Endothelial cell of umbilical vein (primary cell): ENCODE measurements at regions not wholly inside any gene's neighbourhood (a gene's known extent, or its start where the extent isn't known, plus 50 kb on each side); places are given as distances from the start of the nearest gene placed in this dataset.

Source experiments
- BruUV-seq: library from RNA; stranded (reverse); fragments of 400-500 nt; replicated peaks from 2 replicates; lab custom pipeline; 2021; lab: Mats Ljungman, UMichigan
- CTCF ChIA-PET: fragments of 300-600, 350-600 bp; sonication (Branson Sonifier 250); formaldehyde crosslinking; loops from one replicate; lab custom pipeline; 2021; ENCODE audit warnings: antibody characterized with exemption, inconsistent platforms; lab: Charles Lee
- POLR2A ChIA-PET: fragments of 300-600, 350-600 bp; sonication (Branson Sonifier 250); formaldehyde crosslinking; loops from one replicate; lab custom pipeline; 2021; ENCODE audit warnings: antibody characterized with exemption, inconsistent platforms; lab: Charles Lee
- DNase-seq: peaks from one replicate; pipeline ENCODE4 v3.0.0-alpha.2; 2011; ENCODE audit warnings: low read depth, low spot score
- FAIRE-seq: peaks from 2 replicates; lab custom pipeline; 2011; peaks lifted over from hg19 to GRCh38; lab: Jason Lieb, UNC
- H2AFZ ChIP-seq: 2 replicates; pipeline ENCODE4 v1.6.0; 2012; ENCODE audit warnings: low read depth, low read length, control low read depth, inconsistent platforms
- H3K27ac ChIP-seq: 2 replicates; pipeline ENCODE4 v1.5.1; 2011; ENCODE audit warnings: low read depth, mild to moderate bottlenecking, control low read depth, low read length, moderate library complexity; ENCODE audit not compliant: insufficient read depth
- H3K27me3 ChIP-seq, 2 experiments: 2 replicates each; pipeline versions ENCODE4 v1.6.0 to v1.6.1; 2011; ENCODE audit warnings: low read length in 2 of 2, mixed read lengths in 1 of 2; ENCODE audit not compliant: control insufficient read depth in 2 of 2, insufficient read depth in 2 of 2
- H3K36me3 ChIP-seq, 2 experiments: 2 replicates in 1 of 2; 3 replicates in 1 of 2; pipeline ENCODE4 v1.5.1; 2011; ENCODE audit warnings: low read length in 2 of 2, mild to moderate bottlenecking in 1 of 2, moderate library complexity in 1 of 2; ENCODE audit not compliant: control insufficient read depth in 2 of 2, insufficient read depth in 2 of 2; ENCODE audit errors: extremely low read depth in 1 of 2
- H3K4me1 ChIP-seq: 3 replicates; pipeline ENCODE4 v1.5.1; 2011; ENCODE audit warnings: mild to moderate bottlenecking, low read length; ENCODE audit not compliant: control insufficient read depth, insufficient read depth; ENCODE audit errors: extremely low read depth
- H3K4me2 ChIP-seq: 2 replicates; pipeline ENCODE4 v1.6.1; 2011; ENCODE audit warnings: low read length, control low read depth, mixed read lengths; ENCODE audit not compliant: insufficient read depth
- H3K4me3 ChIP-seq, 3 experiments: fragments of 200-600 bp in 1 of 3; sonication (generic), shearing (Covaris generic) in 1 of 3; replicated peaks in 1 of 3; 2 replicates each; pipeline ENCODE4 v1.5.1; 2011 to 2016; ENCODE audit warnings: control low read depth in 3 of 3, low read length in 3 of 3, mild to moderate bottlenecking in 2 of 3, inconsistent platforms in 1 of 3, low read depth in 1 of 3, moderate library complexity in 1 of 3; ENCODE audit not compliant: insufficient read depth in 1 of 3
- H3K79me2 ChIP-seq: 2 replicates; pipeline ENCODE4 v1.6.0; 2012; ENCODE audit warnings: low read length, inconsistent platforms; ENCODE audit not compliant: control insufficient read depth, insufficient read depth
- H3K9ac ChIP-seq: replicated peaks from 2 replicates; pipeline ENCODE3; 2011; ENCODE audit warnings: low read length, control low read depth; ENCODE audit not compliant: insufficient read depth; ENCODE audit errors: extremely low read depth
- H3K9me1 ChIP-seq: replicated peaks from 3 replicates; pipeline ENCODE4 v1.6.0; 2011; ENCODE audit warnings: mild to moderate bottlenecking, low read length; ENCODE audit not compliant: control insufficient read depth, insufficient read depth; ENCODE audit errors: extremely low read depth
- H3K9me3 ChIP-seq: replicated peaks from 2 replicates; pipeline ENCODE4 v1.5.1; 2012; ENCODE audit warnings: low read length, inconsistent platforms; ENCODE audit not compliant: control insufficient read depth, insufficient read depth
- H4K20me1 ChIP-seq: replicated peaks from 2 replicates; pipeline ENCODE3; 2011; ENCODE audit warnings: mild to moderate bottlenecking, low read length; ENCODE audit not compliant: control insufficient read depth, insufficient read depth; ENCODE audit errors: extremely low read depth
- EZH2 ChIP-seq: IDR thresholded peaks from 2 replicates; pipeline ENCODE4 v1.6.1; 2012; ENCODE audit warnings: borderline replicate concordance, low read depth, mild to moderate bottlenecking, moderate library complexity, low read length, inconsistent platforms; ENCODE audit not compliant: severe bottlenecking
- FOS ChIP-seq: IDR thresholded peaks from 2 replicates; pipeline ENCODE4 v1.6.1; 2011; ENCODE audit warnings: mild to moderate bottlenecking, low read length, moderate library complexity, borderline replicate concordance; ENCODE audit not compliant: insufficient read depth
- GATA2 ChIP-seq: IDR thresholded peaks from 2 replicates; pipeline ENCODE4 v1.7.0; 2011; ENCODE audit warnings: low read depth, mild to moderate bottlenecking, moderate library complexity, mixed read lengths, low read length; ENCODE audit not compliant: insufficient read length, insufficient read depth
- JUN ChIP-seq: IDR thresholded peaks from 2 replicates; pipeline ENCODE4 v1.6.1; 2011; ENCODE audit warnings: borderline replicate concordance, low read depth; ENCODE audit not compliant: insufficient read length, insufficient read depth
- MYC ChIP-seq: IDR thresholded peaks from one replicate; pipeline ENCODE4 v1.6.1; 2011; ENCODE audit warnings: mild to moderate bottlenecking, low read depth, low read length
- POLR2A ChIP-seq: IDR thresholded peaks from 2 replicates; pipeline ENCODE4 v1.6.1; 2012; ENCODE audit warnings: low read depth, mild to moderate bottlenecking, control low read depth, low read length
- POLR2AphosphoS5 ChIP-seq: IDR thresholded peaks from 2 replicates; pipeline ENCODE4 v1.6.1; 2012; ENCODE audit warnings: low read depth, mild to moderate bottlenecking, control low read depth, low read length, moderate library complexity; ENCODE audit not compliant: insufficient read depth
- dilution Hi-C: fragments of 300-500 bp; cut with MboI; formaldehyde crosslinking; loops from one replicate; pipeline ENCODE4 v1.15.0; 2019; ENCODE audit warnings: low sequenced_read_pairs; ENCODE audit not compliant: extremely low pct_ligation_motif_present
- intact Hi-C: fragments of 100-400 bp; cut with micrococcal nuclease; formaldehyde crosslinking; loops from one replicate; pipeline ENCODE4 v1.10.0; 2022
- TF ChIP-seq, protein P1 (sequence below), 2 donors: IDR thresholded peaks; 1 replicate in 1 of 2; 2 replicates in 1 of 2; pipeline ENCODE4 v1.5.1; 2011; ENCODE audit warnings: low read length in 2 of 2, mild to moderate bottlenecking in 2 of 2, moderate library complexity in 2 of 2, control low read depth in 1 of 2, inconsistent platforms in 1 of 2, low read depth in 1 of 2; ENCODE audit not compliant: insufficient read depth in 1 of 2; ENCODE audit errors: extremely low read depth in 1 of 2
- TF ChIP-seq, protein P2 (sequence below): IDR thresholded peaks from 2 replicates; pipeline ENCODE4 v1.6.1; 2011; ENCODE audit not compliant: insufficient read depth, insufficient read length

DNA sequence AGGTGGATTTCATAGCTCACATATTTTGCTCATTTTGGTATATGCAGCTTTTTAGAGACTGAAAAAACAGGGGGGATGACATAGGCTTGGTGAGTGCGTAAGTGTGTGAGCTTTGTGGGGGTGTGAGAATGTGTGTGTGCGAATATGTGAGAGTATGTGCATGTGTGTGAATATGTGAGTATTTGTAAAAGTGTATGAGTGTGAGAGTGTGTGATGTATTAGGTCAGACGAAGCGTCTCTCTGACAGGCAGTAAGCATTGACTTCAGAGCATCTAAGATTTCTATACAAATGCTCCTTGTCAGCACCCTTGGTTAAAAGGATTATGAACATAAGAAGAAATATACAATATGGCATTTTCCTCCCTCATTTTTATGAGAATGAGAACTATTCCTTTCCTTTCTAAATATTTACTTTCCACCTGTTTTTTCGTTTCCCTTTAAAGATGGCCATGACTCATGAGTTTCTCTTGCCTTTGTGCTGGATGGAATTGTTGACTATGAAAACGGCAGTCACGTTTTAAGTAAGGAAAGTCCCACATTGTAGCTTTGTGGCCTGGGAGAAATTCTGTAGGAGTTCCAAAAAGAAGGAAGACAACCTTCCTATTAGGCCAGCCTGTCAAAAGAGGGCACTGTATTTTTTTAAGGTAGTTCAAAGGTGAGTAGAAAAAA is 276.4 kb downstream of the FOXL1 start:
- H4K20me1 ChIP-seq = no peaks in the 10 kb centered on the region
- H3K4me3 ChIP-seq = no peak overlapping the region
- H3K36me3 ChIP-seq = no peaks in the 10 kb centered on the region
- H3K4me2 ChIP-seq = no peak overlapping the region
- no peak overlapping the region for H2AFZ ChIP-seq
- no peak overlapping the region for H3K27ac ChIP-seq
- no peak for TF ChIP-seq FOS
- TF ChIP-seq GATA2 = no peak
- TF ChIP-seq, protein P1, sequence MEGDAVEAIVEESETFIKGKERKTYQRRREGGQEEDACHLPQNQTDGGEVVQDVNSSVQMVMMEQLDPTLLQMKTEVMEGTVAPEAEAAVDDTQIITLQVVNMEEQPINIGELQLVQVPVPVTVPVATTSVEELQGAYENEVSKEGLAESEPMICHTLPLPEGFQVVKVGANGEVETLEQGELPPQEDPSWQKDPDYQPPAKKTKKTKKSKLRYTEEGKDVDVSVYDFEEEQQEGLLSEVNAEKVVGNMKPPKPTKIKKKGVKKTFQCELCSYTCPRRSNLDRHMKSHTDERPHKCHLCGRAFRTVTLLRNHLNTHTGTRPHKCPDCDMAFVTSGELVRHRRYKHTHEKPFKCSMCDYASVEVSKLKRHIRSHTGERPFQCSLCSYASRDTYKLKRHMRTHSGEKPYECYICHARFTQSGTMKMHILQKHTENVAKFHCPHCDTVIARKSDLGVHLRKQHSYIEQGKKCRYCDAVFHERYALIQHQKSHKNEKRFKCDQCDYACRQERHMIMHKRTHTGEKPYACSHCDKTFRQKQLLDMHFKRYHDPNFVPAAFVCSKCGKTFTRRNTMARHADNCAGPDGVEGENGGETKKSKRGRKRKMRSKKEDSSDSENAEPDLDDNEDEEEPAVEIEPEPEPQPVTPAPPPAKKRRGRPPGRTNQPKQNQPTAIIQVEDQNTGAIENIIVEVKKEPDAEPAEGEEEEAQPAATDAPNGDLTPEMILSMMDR (IDR thresholded peaks at IDR 0.05; ENCODE audit: extremely low read depth in 1 of 2, insufficient read depth in 1 of 2, low read depth in 1 of 2, low read length in 2 of 2) = no peak
- no peak for TF ChIP-seq JUN
- TF ChIP-seq MYC = no peak
- no peak for TF ChIP-seq POLR2AphosphoS5
- TF ChIP-seq POLR2A = no peak
- TF ChIP-seq, protein P2, sequence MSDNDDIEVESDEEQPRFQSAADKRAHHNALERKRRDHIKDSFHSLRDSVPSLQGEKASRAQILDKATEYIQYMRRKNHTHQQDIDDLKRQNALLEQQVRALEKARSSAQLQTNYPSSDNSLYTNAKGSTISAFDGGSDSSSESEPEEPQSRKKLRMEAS = no peak
- no peak for TF ChIP-seq EZH2
- no peaks in the 10 kb centered on the region for H3K79me2 ChIP-seq
- BruUV-seq = no TSS peak
- peaks cover 6% of the 10 kb centered on the region for H3K4me1 ChIP-seq
- H3K9ac ChIP-seq = no peak overlapping the region
- POLR2A ChIA-PET = interaction anchor here (0.7 kb wide), 1 partner anchor 194 kb away, joined by 3 read pairs; no protein-coding TSS in a partner anchor
- intact Hi-C loops = no loop called here
- FAIRE-seq (peak; percentile 62), DNase-seq (peak; percentile 82)
- CTCF ChIA-PET = interaction anchor here (0.9 to 2.2 kb wide), 5 partner anchors 19 to 290 kb away, joined by 3 to 15 read pairs (median 3); no protein-coding TSS in a partner anchor
- H3K9me1 ChIP-seq = no peaks in the 10 kb centered on the region
- dilution Hi-C loops = no loop called here
- H3K9me3 ChIP-seq = no peaks in the 10 kb centered on the region
- H3K27me3 ChIP-seq = no peaks in the 10 kb centered on the region
